ENCODE measurements at regions not wholly inside any gene's neighbourhood (a gene's known extent, or its start where the extent isn't known, plus 50 kb on each side); places are given as distances from the start of the nearest gene placed in this dataset.

GRCh38 chr13:29654843-29655547, 59.5 kb upstream of the SLC7A1 start:
- DNase-seq, result no peak

- no peak for DNase-seq
These were observed 58.9 kb upstream of the SLC7A1 start for GRCh38 chr13:29654384-29654783.

- DNase-seq, result no peak
These were observed 53.3 kb upstream of the SLC7A1 start for GRCh38 chr13:29648760-29649159.

All from CD4-positive, alpha-beta T cell treated with Interleukin-17A for 4 hours (primary cell).